ENCODE measurements at regions not wholly inside any gene's neighbourhood (a gene's known extent, or its start where the extent isn't known, plus 50 kb on each side); places are given as distances from the start of the nearest gene placed in this dataset.

DNA sequence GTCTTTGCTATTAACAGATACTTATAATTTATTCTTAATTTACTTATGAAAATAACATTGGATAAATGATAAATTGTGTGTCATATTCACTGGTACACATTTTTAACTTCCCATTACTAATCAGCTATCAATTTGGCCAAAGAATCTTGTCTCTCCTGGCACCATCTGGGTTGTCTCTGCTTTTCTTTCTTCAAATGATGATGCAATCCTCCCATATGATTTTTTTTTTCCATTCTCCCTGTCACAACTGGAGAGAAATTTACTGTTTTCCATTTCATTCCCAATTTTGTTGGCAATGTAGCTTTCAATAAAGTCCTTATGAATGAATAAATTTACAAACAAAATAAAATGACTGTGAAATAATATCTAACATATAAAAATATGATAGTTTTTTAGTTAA is 743.7 kb upstream of the EPHA6 start:
- TF ChIP-seq CTCF (conservative IDR thresholded peaks at IDR 0.05 in 1 of 2, IDR thresholded peaks at IDR 0.05 in 1 of 2; ENCODE audit: extremely low read depth in 1 of 2, insufficient read depth in 1 of 2, low read depth in 1 of 2, low read length in 2 of 2) = no peak
- no peak for TF ChIP-seq EZH2 (IDR thresholded peaks at IDR 0.05; ENCODE audit: borderline replicate concordance, low read length)

Measured in mammary epithelial cell (primary cell).